Neuronal stem cell (in vitro differentiated cells): ENCODE measurements at regions not wholly inside any gene's neighbourhood (a gene's known extent, or its start where the extent isn't known, plus 50 kb on each side); places are given as distances from the start of the nearest gene placed in this dataset.

Experiments
- DNase-seq: peaks from one replicate; pipeline ENCODE4 v3.0.0-alpha.2; 2013; ENCODE audit warnings: low spot score
- H2AFZ ChIP-seq: one replicate; pipeline ENCODE4 v1.6.1; 2013; ENCODE audit warnings: mild to moderate bottlenecking, low read length, inconsistent platforms
- H2AK5ac ChIP-seq: 2 replicates; pipeline ENCODE4 v1.6.1; 2013; ENCODE audit warnings: low read depth, mild to moderate bottlenecking, inconsistent platforms, low read length, moderate library complexity, mixed read lengths
- H2BK120ac ChIP-seq: 2 replicates; pipeline ENCODE4 v1.6.1; 2013; ENCODE audit warnings: low read depth, mild to moderate bottlenecking, inconsistent platforms, low read length, moderate library complexity, mixed read lengths
- H2BK12ac ChIP-seq: one replicate; pipeline ENCODE4 v1.6.1; 2013; ENCODE audit warnings: low read length, inconsistent platforms
- H2BK15ac ChIP-seq: 2 replicates; pipeline ENCODE4 v1.6.1; 2013; ENCODE audit warnings: mild to moderate bottlenecking, low read length, inconsistent platforms, mixed read lengths
- H2BK5ac ChIP-seq: one replicate; pipeline ENCODE4 v1.6.1; 2013; ENCODE audit warnings: inconsistent platforms, mild to moderate bottlenecking, low read length, moderate library complexity
- H3K14ac ChIP-seq: one replicate; pipeline ENCODE4 v1.6.1; 2013; ENCODE audit warnings: low read length, inconsistent platforms
- H3K18ac ChIP-seq: 2 replicates; pipeline ENCODE4 v1.6.1; 2013; ENCODE audit warnings: low read length, inconsistent platforms
- H3K23ac ChIP-seq: 2 replicates; pipeline ENCODE4 v1.6.1; 2013; ENCODE audit warnings: low read depth, mild to moderate bottlenecking, mixed read lengths, low read length, inconsistent platforms; ENCODE audit not compliant: poor library complexity
- H3K27ac ChIP-seq: replicated peaks from 3 replicates; pipeline ENCODE4 v1.5.1; 2013; ENCODE audit warnings: low read length, inconsistent platforms
- H3K27me3 ChIP-seq, 3 experiments: 2 replicates each; pipeline ENCODE4 v1.6.1; 2013; ENCODE audit warnings: low read length in 3 of 3, mild to moderate bottlenecking in 2 of 3, inconsistent platforms in 1 of 3, low read depth in 1 of 3, mixed read lengths in 1 of 3, moderate library complexity in 1 of 3; ENCODE audit not compliant: control insufficient read depth in 3 of 3, insufficient read depth in 3 of 3
- H3K36me3 ChIP-seq, 2 donors: replicated peaks in 1 of 2; 2 replicates each; pipeline ENCODE4 v1.6.1; 2013; ENCODE audit warnings: low read length in 2 of 2; ENCODE audit not compliant: control insufficient read depth in 2 of 2, insufficient read depth in 2 of 2
- H3K4ac ChIP-seq: 2 replicates; pipeline ENCODE4 v1.6.1; 2013; ENCODE audit warnings: inconsistent platforms, mild to moderate bottlenecking, low read length, moderate library complexity
- H3K4me1 ChIP-seq, 2 donors: 1 replicate in 1 of 2; 2 replicates in 1 of 2; pipeline ENCODE4 v1.6.1; 2013; ENCODE audit warnings: low read length in 2 of 2, low read depth in 1 of 2; ENCODE audit not compliant: control insufficient read depth in 2 of 2, insufficient read depth in 1 of 2
- H3K4me2 ChIP-seq: one replicate; pipeline ENCODE4 v1.6.1; 2013; ENCODE audit warnings: mild to moderate bottlenecking, low read length, inconsistent platforms; ENCODE audit not compliant: insufficient read depth, poor library complexity, severe bottlenecking
- H3K4me3 ChIP-seq, 2 donors: 2 replicates each; pipeline ENCODE4 v1.5.1; 2013; ENCODE audit warnings: low read length in 2 of 2, mild to moderate bottlenecking in 2 of 2, inconsistent platforms in 1 of 2, moderate library complexity in 1 of 2
- H3K79me1 ChIP-seq: one replicate; pipeline ENCODE4 v1.6.1; 2013; ENCODE audit warnings: low read depth, mild to moderate bottlenecking, inconsistent platforms, low read length, moderate library complexity
- H3K9ac ChIP-seq: one replicate; pipeline ENCODE4 v1.6.1; 2013; ENCODE audit warnings: mild to moderate bottlenecking, low read depth, low read length, inconsistent platforms; ENCODE audit not compliant: poor library complexity
- H3K9me3 ChIP-seq, 2 donors: replicated peaks in 1 of 2; 2 replicates each; pipeline versions ENCODE3 to v1.6.1; 2013; ENCODE audit warnings: low read length in 2 of 2, mild to moderate bottlenecking in 2 of 2, inconsistent platforms in 1 of 2, low read depth in 1 of 2, mixed read lengths in 1 of 2, moderate library complexity in 1 of 2; ENCODE audit not compliant: control insufficient read depth in 2 of 2, insufficient read depth in 1 of 2
- H4K8ac ChIP-seq: one replicate; pipeline ENCODE4 v1.6.1; 2013; ENCODE audit warnings: low read depth, mild to moderate bottlenecking, inconsistent platforms, low read length, moderate library complexity
- H4K91ac ChIP-seq: one replicate; pipeline ENCODE4 v1.6.1; 2013; ENCODE audit warnings: low read length, low read depth, mild to moderate bottlenecking, inconsistent platforms; ENCODE audit not compliant: poor library complexity
- WGBS, 2 donors: extraction: QIAGEN DNeasy Blood & Tissue Kit; methylation state at CpG; one replicate each; pipeline ENCODE4 v1.1.7; 2013; ENCODE audit warnings: missing lambda C conversion rate in 2 of 2, mixed read lengths in 1 of 2; ENCODE audit not compliant: insufficient read length in 2 of 2, insufficient replicate concordance in 1 of 2; ENCODE audit errors: extremely low coverage in 2 of 2; 5-methylcytosine and 5-hydroxymethylcytosine counted together

GRCh38 chr2:187988348-187988747, 303.3 kb upstream of the GULP1 start:
- DNase-seq, result no peak
- no peak overlapping the region for H4K8ac ChIP-seq
- H2AK5ac ChIP-seq, result no peak overlapping the region
- no peak overlapping the region for H3K9ac ChIP-seq
- H3K23ac ChIP-seq, result no peak overlapping the region
- H3K27ac ChIP-seq, result no peak overlapping the region
- no peak overlapping the region for H4K91ac ChIP-seq
- H3K4me3 ChIP-seq, result no peak overlapping the region
- H3K4ac ChIP-seq, result no peak overlapping the region
- no peak overlapping the region for H2AFZ ChIP-seq
- WGBS, 2 donors, result no CpG with 5 or more reads among the region's 6 CpGs
- H2BK5ac ChIP-seq, result no peak overlapping the region
- no peaks in the 10 kb centered on the region for H3K27me3 ChIP-seq
- no peak overlapping the region for H3K14ac ChIP-seq
- no peak overlapping the region for H3K4me2 ChIP-seq
- H2BK15ac ChIP-seq, result no peak overlapping the region
- no peaks in the 10 kb centered on the region for H3K9me3 ChIP-seq
- no peaks in the 10 kb centered on the region for H3K79me1 ChIP-seq
- H3K18ac ChIP-seq, result no peak overlapping the region
- peak overlapping the region; percentile 30 for H2BK12ac ChIP-seq
- no peak overlapping the region for H2BK120ac ChIP-seq
- H3K36me3 ChIP-seq, result no peaks in the 10 kb centered on the region
- peaks cover 2 to 4% of the 10 kb centered on the region in 2 donors for H3K4me1 ChIP-seq

GRCh38 chr2:187989925-187990623, 301.6 kb upstream of the GULP1 start:
- no peaks in the 10 kb centered on the region for H3K36me3 ChIP-seq
- no peak overlapping the region for H3K9ac ChIP-seq
- H4K8ac ChIP-seq, result no peak overlapping the region
- no peaks in the 10 kb centered on the region for H3K79me1 ChIP-seq
- no peak overlapping the region for H3K14ac ChIP-seq
- H3K9me3 ChIP-seq, result no peaks in the 10 kb centered on the region
- DNase-seq, result no peak
- H2AFZ ChIP-seq, result no peak overlapping the region
- H3K4me2 ChIP-seq, result no peak overlapping the region
- no CpG with 5 or more reads among the region's 2 CpGs for WGBS, 2 donors
- no peak overlapping the region for H2BK15ac ChIP-seq
- no peak overlapping the region for H3K4ac ChIP-seq
- no peak overlapping the region for H4K91ac ChIP-seq
- H3K18ac ChIP-seq, result no peak overlapping the region
- no peak overlapping the region for H2AK5ac ChIP-seq
- no peak overlapping the region for H3K27ac ChIP-seq
- H3K27me3 ChIP-seq, result no peaks in the 10 kb centered on the region
- H2BK12ac ChIP-seq, result no peak overlapping the region
- no peak overlapping the region for H2BK120ac ChIP-seq
- no peak overlapping the region for H3K4me3 ChIP-seq
- no peak overlapping the region for H3K23ac ChIP-seq
- no peak overlapping the region for H2BK5ac ChIP-seq
- peaks cover 14 to 16% of the 10 kb centered on the region in 2 donors for H3K4me1 ChIP-seq

DNA sequence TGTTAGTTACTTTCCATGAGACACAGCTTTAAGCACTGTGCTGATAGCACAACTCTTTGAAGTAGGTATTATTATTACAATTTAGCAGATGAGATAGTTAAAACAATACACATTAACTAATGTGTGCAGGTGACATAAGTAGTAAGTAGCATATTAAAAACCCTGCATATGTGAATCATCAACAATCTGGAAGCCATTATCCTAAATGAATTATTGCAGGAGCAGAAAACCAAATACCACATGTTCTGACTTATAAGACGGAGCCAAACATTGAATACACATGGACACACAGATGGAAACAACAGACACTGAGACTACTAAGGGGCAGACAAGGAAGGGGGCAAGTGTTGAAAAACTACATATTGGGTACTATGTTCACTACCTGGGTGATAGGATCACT, 300.3 kb upstream of the GULP1 start:
- no peak overlapping the region for H3K14ac ChIP-seq
- H2BK120ac ChIP-seq, result no peak overlapping the region
- no peak overlapping the region for H3K4me2 ChIP-seq
- no peak overlapping the region for H3K4me3 ChIP-seq
- no CpG with 5 or more reads among the region's 1 CpG for WGBS, 2 donors
- H4K8ac ChIP-seq, result no peak overlapping the region
- no peak overlapping the region for H3K23ac ChIP-seq
- H3K9ac ChIP-seq, result no peak overlapping the region
- H3K27me3 ChIP-seq, result no peaks in the 10 kb centered on the region
- H4K91ac ChIP-seq, result no peak overlapping the region
- H3K79me1 ChIP-seq, result no peaks in the 10 kb centered on the region
- H3K4ac ChIP-seq, result no peak overlapping the region
- H3K27ac ChIP-seq, result no peak overlapping the region
- no peak overlapping the region for H2AFZ ChIP-seq
- H2BK5ac ChIP-seq, result no peak overlapping the region
- H2BK12ac ChIP-seq, result no peak overlapping the region
- no peaks in the 10 kb centered on the region for H3K9me3 ChIP-seq
- H2BK15ac ChIP-seq, result no peak overlapping the region
- no peak overlapping the region for H3K18ac ChIP-seq
- H3K36me3 ChIP-seq, result no peaks in the 10 kb centered on the region
- H2AK5ac ChIP-seq, result no peak overlapping the region
- no peak for DNase-seq
- H3K4me1 ChIP-seq, result peaks cover 14 to 16% of the 10 kb centered on the region in 2 donors

DNA sequence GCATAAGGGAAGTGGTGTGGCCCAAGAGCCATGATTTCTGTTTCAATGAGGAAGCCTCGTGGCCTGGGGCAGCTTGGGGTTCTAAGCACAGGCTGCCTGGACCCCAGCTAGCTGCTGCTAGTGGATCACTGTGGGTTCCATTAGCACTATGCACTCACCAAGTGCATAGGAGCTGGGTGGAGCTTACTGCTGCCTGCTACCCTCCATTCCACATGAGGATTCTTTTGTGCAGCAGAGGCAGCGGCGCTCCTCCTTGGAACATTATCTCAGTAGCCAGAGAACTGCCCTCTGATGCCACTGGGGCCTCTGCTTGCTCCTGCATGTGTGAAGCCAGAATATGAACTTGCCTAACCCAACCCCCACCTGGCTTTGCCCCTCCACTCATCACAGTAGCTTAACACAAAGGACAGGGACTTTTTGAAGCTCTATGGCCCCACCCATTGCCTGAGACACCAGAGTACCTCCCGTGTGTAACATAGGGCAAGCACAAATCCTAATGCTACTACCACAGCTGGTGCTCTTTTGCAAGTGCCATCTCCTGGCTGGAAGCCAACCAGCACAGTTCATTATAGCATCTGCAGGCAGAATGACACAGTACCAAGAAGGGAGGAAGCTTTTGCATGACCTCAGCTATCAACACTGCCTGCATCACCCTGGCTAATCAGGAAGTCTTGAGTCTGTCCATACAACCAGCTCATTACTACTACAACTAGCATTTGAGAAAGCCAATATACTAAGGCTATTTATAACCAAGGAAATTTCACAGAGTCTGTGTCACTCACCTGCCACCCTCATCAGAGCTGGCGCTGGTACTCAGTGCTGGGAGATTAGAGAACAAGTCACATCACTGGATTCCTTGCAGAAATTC, 297.0 kb upstream of the GULP1 start:
- H4K8ac ChIP-seq, result no peak overlapping the region
- H3K9ac ChIP-seq, result no peak overlapping the region
- H4K91ac ChIP-seq, result no peak overlapping the region
- H3K18ac ChIP-seq, result peak overlapping the region; percentile 72
- peaks cover 12 to 16% of the 10 kb centered on the region in 2 donors for H3K4me1 ChIP-seq
- no peaks in the 10 kb centered on the region for H3K27me3 ChIP-seq
- no peak overlapping the region for H3K23ac ChIP-seq
- peak overlapping the region; percentile 29 for H2AK5ac ChIP-seq
- H3K79me1 ChIP-seq, result no peaks in the 10 kb centered on the region
- no CpG with 5 or more reads among the region's 5 CpGs for WGBS, 2 donors
- H3K36me3 ChIP-seq, result no peaks in the 10 kb centered on the region
- H3K4ac ChIP-seq, result no peak overlapping the region
- no peak overlapping the region for H2BK120ac ChIP-seq
- H3K27ac ChIP-seq, result no peak overlapping the region
- H2AFZ ChIP-seq, result peak overlapping the region; percentile 56
- no peaks in the 10 kb centered on the region for H3K9me3 ChIP-seq
- H2BK12ac ChIP-seq, result no peak overlapping the region
- H2BK15ac ChIP-seq, result no peak overlapping the region
- H3K14ac ChIP-seq, result no peak overlapping the region
- H3K4me2 ChIP-seq, result no peak overlapping the region
- H3K4me3 ChIP-seq, result no peak overlapping the region
- DNase-seq, result no peak
- H2BK5ac ChIP-seq, result no peak overlapping the region
